DOHH2 (cell line): ENCODE measurements at regions not wholly inside any gene's neighbourhood (a gene's known extent, or its start where the extent isn't known, plus 50 kb on each side); places are given as distances from the start of the nearest gene placed in this dataset.

Experiments
- H3F3A ChIP-seq: fragments of 200-600 bp; sonication (generic), shearing (Covaris generic); 2 replicates; pipeline ENCODE4 v1.6.0; 2016; ENCODE audit warnings: antibody characterized with exemption, mild to moderate bottlenecking; ENCODE audit not compliant: control insufficient read depth, insufficient read depth
- H3K27ac ChIP-seq: fragments of 200-600 bp; sonication (generic); 2 replicates; pipeline ENCODE4 v1.5.1; 2014; ENCODE audit warnings: low read depth, mild to moderate bottlenecking, low read length, moderate library complexity
- H3K27me3 ChIP-seq: fragments of 200-600 bp; sonication (generic); 2 replicates; pipeline ENCODE4 v1.6.1; 2014; ENCODE audit warnings: mild to moderate bottlenecking, low read length, mixed read lengths; ENCODE audit not compliant: control insufficient read depth
- H3K36me3 ChIP-seq: fragments of 200-600 bp; sonication (generic); 2 replicates; pipeline ENCODE4 v1.6.1; 2014; ENCODE audit warnings: mild to moderate bottlenecking, low read length, moderate library complexity, mixed read lengths; ENCODE audit not compliant: control insufficient read depth
- H3K4me1 ChIP-seq: fragments of 200-600 bp; sonication (generic); 2 replicates; pipeline ENCODE4 v1.6.1; 2014; ENCODE audit warnings: mild to moderate bottlenecking, low read length, mixed read lengths; ENCODE audit not compliant: control insufficient read depth
- H3K4me2 ChIP-seq: fragments of 200-600 bp; sonication (generic); 2 replicates; pipeline ENCODE4 v1.6.0; 2014; ENCODE audit warnings: mild to moderate bottlenecking, low read length, moderate library complexity
- H3K4me3 ChIP-seq: fragments of 200-600 bp; sonication (generic); 2 replicates; pipeline ENCODE4 v1.5.1; 2014; ENCODE audit warnings: mild to moderate bottlenecking, low read length, mixed read lengths
- H3K79me2 ChIP-seq: fragments of 200-600 bp; sonication (generic); 2 replicates; pipeline ENCODE4 v1.6.1; 2014; ENCODE audit warnings: mild to moderate bottlenecking, low read length, mixed read lengths; ENCODE audit not compliant: control insufficient read depth
- H3K9me2 ChIP-seq: fragments of 200-600 bp; sonication (generic); replicated peaks from 2 replicates; pipeline ENCODE4 v1.6.1; 2014; ENCODE audit warnings: mild to moderate bottlenecking, low read length, mixed read lengths; ENCODE audit not compliant: control insufficient read depth
- H3K9me3 ChIP-seq: fragments of 200-600 bp; sonication (generic); 2 replicates; pipeline ENCODE4 v1.6.1; 2014; ENCODE audit warnings: antibody characterized with exemption, low read length, mixed read lengths; ENCODE audit not compliant: control insufficient read depth, insufficient read depth
- H4K20me1 ChIP-seq: fragments of 200-600 bp; sonication (generic); 2 replicates; pipeline ENCODE4 v1.6.0; 2014; ENCODE audit warnings: low read depth, mild to moderate bottlenecking, antibody characterized with exemption, low read length, moderate library complexity; ENCODE audit not compliant: control insufficient read depth, insufficient read depth
- CTCF ChIP-seq: fragments of 200-600 bp; sonication (generic); IDR thresholded peaks from one replicate; pipeline ENCODE4 v1.5.1; 2014; ENCODE audit warnings: antibody characterized with exemption, mild to moderate bottlenecking, low read depth, low read length; ENCODE audit not compliant: poor library complexity, severe bottlenecking
- EZH2phosphoT487 ChIP-seq: fragments of 200-600 bp; sonication (generic); IDR thresholded peaks from 2 replicates; pipeline ENCODE4 v1.6.1; 2017; ENCODE audit warnings: borderline replicate concordance, mild to moderate bottlenecking, antibody characterized with exemption, low read length, moderate library complexity, mixed read lengths

- H3K9me2 ChIP-seq, result no peaks in the 10 kb centered on the region
- no peaks in the 10 kb centered on the region for H3K36me3 ChIP-seq
- H3K4me3 ChIP-seq, result no peak overlapping the region
- H3K27me3 ChIP-seq, result no peaks in the 10 kb centered on the region
- no peak for TF ChIP-seq EZH2phosphoT487
- TF ChIP-seq CTCF, result no peak
- H3K4me2 ChIP-seq, result no peak overlapping the region
- H3K79me2 ChIP-seq, result no peaks in the 10 kb centered on the region
- no peak overlapping the region for H3K27ac ChIP-seq
- no peaks in the 10 kb centered on the region for H3F3A ChIP-seq
- no peaks in the 10 kb centered on the region for H4K20me1 ChIP-seq
- no peaks in the 10 kb centered on the region for H3K9me3 ChIP-seq
- no peaks in the 10 kb centered on the region for H3K4me1 ChIP-seq
Observed at GRCh38 chr15:87610366-87610765, 646.2 kb downstream of the NTRK3 start.

GRCh38 chr15:87609894-87610293, 646.6 kb downstream of the NTRK3 start:
- Histone ChIP-seq H3K36me3 (no peaks in the 10 kb centered on the region), H3K9me2 (no peaks in the 10 kb centered on the region), H3K9me3 (no peaks in the 10 kb centered on the region), H3F3A (no peaks in the 10 kb centered on the region), H3K27ac (no peak overlapping the region), H3K4me1 (no peaks in the 10 kb centered on the region), H3K27me3 (no peaks in the 10 kb centered on the region), H3K4me3 (no peak overlapping the region), H4K20me1 (no peaks in the 10 kb centered on the region), H3K79me2 (no peaks in the 10 kb centered on the region), H3K4me2 (no peak overlapping the region)
- no peak for TF ChIP-seq EZH2phosphoT487
- TF ChIP-seq CTCF, result no peak

GRCh38 chr15:87609474-87609873, 647.1 kb downstream of the NTRK3 start:
- Histone ChIP-seq H3K4me2 (no peak overlapping the region), H3K4me1 (no peaks in the 10 kb centered on the region), H3K9me2 (no peaks in the 10 kb centered on the region), H4K20me1 (no peaks in the 10 kb centered on the region), H3F3A (no peaks in the 10 kb centered on the region), H3K27ac (no peak overlapping the region), H3K27me3 (no peaks in the 10 kb centered on the region), H3K9me3 (no peaks in the 10 kb centered on the region), H3K36me3 (no peaks in the 10 kb centered on the region), H3K4me3 (no peak overlapping the region), H3K79me2 (no peaks in the 10 kb centered on the region)
- TF ChIP-seq CTCF, result no peak
- no peak for TF ChIP-seq EZH2phosphoT487
